ENCODE measurements at regions not wholly inside any gene's neighbourhood (a gene's known extent, or its start where the extent isn't known, plus 50 kb on each side); places are given as distances from the start of the nearest gene placed in this dataset.

- TF ChIP-seq EZH2 (IDR thresholded peaks at IDR 0.05; ENCODE audit: insufficient read depth, poor library complexity, severe bottlenecking) (no peak), EZH2phosphoT487 (IDR thresholded peaks at IDR 0.05; ENCODE audit: insufficient read depth, low read depth) (no peak)
These were observed 140.4 kb downstream of the SNRPN start for GRCh38 chr15:25095179-25095578.
